Caco-2 (cell line): ENCODE measurements at regions not wholly inside any gene's neighbourhood (a gene's known extent, or its start where the extent isn't known, plus 50 kb on each side); places are given as distances from the start of the nearest gene placed in this dataset.

Source experiments
- BruUV-seq: library from RNA; stranded (reverse); fragments of 400-500 nt; replicated peaks from 2 replicates; lab custom pipeline; 2021; lab: Mats Ljungman, UMichigan
- CTCF ChIA-PET: fragments of 300-600 bp; sonication (Branson Sonifier 250); formaldehyde crosslinking; loops from one replicate; lab custom pipeline; 2022; ENCODE audit warnings: antibody characterized with exemption; lab: Charles Lee
- POLR2A ChIA-PET: fragments of 300-600 bp; sonication (Branson Sonifier 250); formaldehyde crosslinking; loops from one replicate; lab custom pipeline; 2022; ENCODE audit warnings: antibody characterized with exemption; lab: Charles Lee
- DNase-seq, 2 experiments: peaks; one replicate each; pipeline versions ENCODE4 v3.0.0 to v3.0.0-alpha.2; 2020 to 2022
- H3K27me3 ChIP-seq: replicated peaks from 2 replicates; pipeline ENCODE4 v1.6.0; 2011; ENCODE audit warnings: low read length; ENCODE audit not compliant: control insufficient read depth, insufficient read depth
- H3K36me3 ChIP-seq: 2 replicates; pipeline ENCODE4 v1.5.1; 2011; ENCODE audit warnings: low read length; ENCODE audit not compliant: control insufficient read depth, insufficient read depth
- H3K4me1 ChIP-seq: fragments of 250-450 bp; sonication (Bioruptor Pico); 2 replicates; pipeline ENCODE4 v1.5.1; 2020; ENCODE audit warnings: mild to moderate bottlenecking
- H3K4me3 ChIP-seq: 2 replicates; pipeline ENCODE4 v1.5.1; 2011; ENCODE audit warnings: low read depth, mild to moderate bottlenecking, control low read depth, low read length
- H3K9me3 ChIP-seq: fragments of 250-450 bp; sonication (Bioruptor Pico); 2 replicates; pipeline ENCODE4 v1.5.1; 2020; ENCODE audit warnings: mild to moderate bottlenecking, moderate library complexity
- H3K27ac Mint-ChIP-seq: one replicate; pipeline ENCODE4 v1.8.0; 2022; ENCODE audit warnings: mixed read lengths; ENCODE audit not compliant: unreplicated experiment
- H3K27me3 Mint-ChIP-seq: one replicate; pipeline ENCODE4 v1.8.0; 2022; ENCODE audit warnings: mixed read lengths; ENCODE audit not compliant: insufficient read depth, unreplicated experiment
- H3K36me3 Mint-ChIP-seq: one replicate; pipeline ENCODE4 v1.8.0; 2022; ENCODE audit warnings: mild to moderate bottlenecking, mixed read lengths; ENCODE audit not compliant: insufficient read depth, unreplicated experiment
- H3K4me1 Mint-ChIP-seq: one replicate; pipeline ENCODE4 v1.8.0; 2022; ENCODE audit warnings: low read depth, mixed read lengths; ENCODE audit not compliant: unreplicated experiment
- H3K4me3 Mint-ChIP-seq: one replicate; pipeline ENCODE4 v1.8.0; 2022; ENCODE audit warnings: mild to moderate bottlenecking, moderate library complexity, mixed read lengths; ENCODE audit not compliant: unreplicated experiment
- H3K9me3 Mint-ChIP-seq: one replicate; pipeline ENCODE4 v1.8.0; 2022; ENCODE audit warnings: mixed read lengths; ENCODE audit not compliant: unreplicated experiment
- intact Hi-C: fragments of 100-400 bp; cut with micrococcal nuclease; formaldehyde crosslinking; loops from one replicate; pipeline ENCODE4 v1.10.0; 2022; ENCODE audit not compliant: unreplicated experiment
- TF ChIP-seq, protein P1 (sequence below), 2 experiments: fragments of 200-600 bp in 1 of 2; IDR thresholded peaks; 1 replicate in 1 of 2; 2 replicates in 1 of 2; pipeline versions ENCODE4 v1.5.1 to v1.8.0; 2011 to 2022; ENCODE audit warnings: antibody characterized with exemption in 1 of 2, control low read depth in 1 of 2, inconsistent platforms in 1 of 2, low read depth in 1 of 2, low read length in 1 of 2, mild to moderate bottlenecking in 1 of 2, moderate library complexity in 1 of 2; ENCODE audit not compliant: insufficient read depth in 1 of 2, severe bottlenecking in 1 of 2, unreplicated experiment in 1 of 2

DNA sequence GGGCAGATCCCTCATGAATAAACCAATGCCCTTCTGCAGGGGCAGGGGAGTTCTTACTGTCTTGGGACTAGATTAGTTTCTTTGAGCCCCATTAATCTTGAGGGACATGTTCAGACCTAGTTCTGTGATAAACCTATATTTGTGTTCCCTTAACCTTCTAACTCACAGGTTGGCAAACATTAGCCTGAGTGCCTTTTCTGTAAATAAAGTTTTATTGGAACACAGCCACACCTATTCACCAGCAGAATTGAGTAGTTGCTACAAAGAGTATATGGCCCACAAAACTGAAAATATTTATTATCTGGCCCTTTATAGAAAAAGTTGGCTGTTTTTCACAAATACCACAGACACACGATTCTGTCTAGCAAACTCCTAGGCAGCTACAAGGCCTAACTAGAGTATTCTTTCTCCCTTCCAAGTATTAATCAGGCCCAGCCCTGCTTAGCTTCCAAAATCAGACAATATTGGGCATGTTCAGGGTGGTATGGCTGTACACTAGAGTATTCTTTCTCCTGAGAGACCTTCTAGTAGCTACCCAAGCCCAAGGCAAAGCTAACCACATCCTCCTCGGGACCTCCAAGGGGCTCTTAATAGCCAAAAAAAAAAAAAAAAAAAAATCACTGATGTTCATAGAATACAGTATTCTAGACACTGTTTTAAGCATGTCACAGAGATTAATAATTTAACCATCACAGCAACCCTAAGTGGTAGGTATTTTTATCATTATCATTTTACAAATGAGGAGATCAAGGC, 199.3 kb upstream of the PWP1 start:
- Histone ChIP-seq H3K36me3 (no peaks in the 10 kb centered on the region), H3K27me3 (no peaks in the 10 kb centered on the region; the same call in 1 of the 2 replicates), H3K4me3 (no peak overlapping the region), H3K4me1 (no peaks in the 10 kb centered on the region), H3K9me3 (no peaks in the 10 kb centered on the region)
- no peaks in the 10 kb centered on the region for H3K9me3 Mint-ChIP-seq
- intact Hi-C loops, result no loop called here
- no peak overlapping the region for H3K27ac Mint-ChIP-seq
- no TSS peak for BruUV-seq
- no peak overlapping the region for H3K4me3 Mint-ChIP-seq
- TF ChIP-seq, protein P1, sequence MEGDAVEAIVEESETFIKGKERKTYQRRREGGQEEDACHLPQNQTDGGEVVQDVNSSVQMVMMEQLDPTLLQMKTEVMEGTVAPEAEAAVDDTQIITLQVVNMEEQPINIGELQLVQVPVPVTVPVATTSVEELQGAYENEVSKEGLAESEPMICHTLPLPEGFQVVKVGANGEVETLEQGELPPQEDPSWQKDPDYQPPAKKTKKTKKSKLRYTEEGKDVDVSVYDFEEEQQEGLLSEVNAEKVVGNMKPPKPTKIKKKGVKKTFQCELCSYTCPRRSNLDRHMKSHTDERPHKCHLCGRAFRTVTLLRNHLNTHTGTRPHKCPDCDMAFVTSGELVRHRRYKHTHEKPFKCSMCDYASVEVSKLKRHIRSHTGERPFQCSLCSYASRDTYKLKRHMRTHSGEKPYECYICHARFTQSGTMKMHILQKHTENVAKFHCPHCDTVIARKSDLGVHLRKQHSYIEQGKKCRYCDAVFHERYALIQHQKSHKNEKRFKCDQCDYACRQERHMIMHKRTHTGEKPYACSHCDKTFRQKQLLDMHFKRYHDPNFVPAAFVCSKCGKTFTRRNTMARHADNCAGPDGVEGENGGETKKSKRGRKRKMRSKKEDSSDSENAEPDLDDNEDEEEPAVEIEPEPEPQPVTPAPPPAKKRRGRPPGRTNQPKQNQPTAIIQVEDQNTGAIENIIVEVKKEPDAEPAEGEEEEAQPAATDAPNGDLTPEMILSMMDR (IDR thresholded peaks at IDR 0.05; ENCODE audit: insufficient read depth in 1 of 2, low read depth in 1 of 2, low read length in 1 of 2, severe bottlenecking in 1 of 2, unreplicated experiment in 1 of 2), result no peak
- peaks cover 20% of the 10 kb centered on the region for H3K27me3 Mint-ChIP-seq
- H3K36me3 Mint-ChIP-seq, result no peaks in the 10 kb centered on the region
- ChIA-PET POLR2A (no interaction called here), CTCF (interaction anchor here (0.6 kb wide), 1 partner anchor 662 kb away, joined by 8 read pairs; no protein-coding TSS in a partner anchor)
- no peak for DNase-seq
- no peaks in the 10 kb centered on the region for H3K4me1 Mint-ChIP-seq

DNA sequence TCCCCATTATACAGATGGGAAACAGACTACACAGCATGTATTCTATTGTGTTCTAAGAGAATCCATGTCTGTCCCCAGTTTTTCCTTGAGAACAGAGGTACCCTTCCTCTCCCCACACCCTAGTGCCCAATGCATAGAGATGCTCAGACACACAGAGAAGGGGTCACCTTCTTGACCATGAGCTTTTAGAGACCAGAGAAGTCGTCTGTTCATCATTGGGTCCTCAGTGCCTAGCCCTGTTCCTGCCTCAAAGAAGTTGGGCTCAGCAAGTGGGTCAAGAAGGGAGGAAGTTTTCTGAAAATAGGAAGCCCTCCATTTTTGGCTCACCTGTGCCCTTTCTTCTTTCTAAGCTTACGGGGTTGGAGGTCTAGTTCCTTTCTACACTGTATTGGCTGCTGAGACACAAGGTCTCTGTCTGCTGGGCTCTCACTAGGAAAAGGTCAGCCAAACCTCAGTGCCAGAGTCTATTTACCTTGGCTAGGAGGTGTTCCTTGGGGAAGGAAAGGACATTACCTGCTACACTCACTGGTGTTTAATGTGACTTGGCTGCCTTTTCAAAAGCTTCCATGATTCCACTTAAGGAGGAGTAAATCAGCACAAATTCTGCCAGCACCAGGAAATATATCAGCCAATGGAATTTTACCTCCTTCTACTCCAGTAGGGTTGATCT, 198.5 kb upstream of the PWP1 start:
- Mint-ChIP-seq H3K4me1 (no peaks in the 10 kb centered on the region), H3K27ac (no peak overlapping the region), H3K4me3 (no peak overlapping the region), H3K9me3 (no peaks in the 10 kb centered on the region), H3K27me3 (peaks cover 19% of the 10 kb centered on the region), H3K36me3 (no peaks in the 10 kb centered on the region)
- Histone ChIP-seq H3K4me1 (no peaks in the 10 kb centered on the region), H3K4me3 (no peak overlapping the region), H3K27me3 (no peaks in the 10 kb centered on the region; the same call in 1 of the 2 replicates), H3K36me3 (no peaks in the 10 kb centered on the region), H3K9me3 (no peaks in the 10 kb centered on the region)
- TF ChIP-seq, protein P1 (IDR thresholded peaks at IDR 0.05; ENCODE audit: insufficient read depth in 1 of 2, low read depth in 1 of 2, low read length in 1 of 2, severe bottlenecking in 1 of 2, unreplicated experiment in 1 of 2), result no peak
- intact Hi-C loops, result no loop called here
- DNase-seq, result no peak
- ChIA-PET POLR2A (no interaction called here), CTCF (no interaction called here)
- no TSS peak for BruUV-seq

DNA sequence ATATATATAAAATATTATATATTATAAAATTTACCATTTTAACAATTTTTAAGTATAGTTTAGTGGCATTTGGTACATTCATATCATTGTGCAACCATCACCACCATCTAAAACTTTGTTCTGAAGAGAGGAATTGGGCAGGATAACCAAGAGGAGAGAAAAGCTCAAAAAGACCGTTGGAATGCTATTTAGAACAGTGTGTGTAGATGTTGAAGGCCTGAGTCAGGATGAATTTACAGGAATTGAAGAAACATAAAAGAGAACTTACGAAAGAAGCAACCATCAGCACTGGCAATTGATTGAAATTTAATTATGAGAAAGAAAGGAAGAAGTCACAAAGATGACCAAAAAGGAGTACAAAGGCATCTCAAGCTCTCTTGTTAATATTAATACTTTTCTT, 196.9 kb upstream of the PWP1 start:
- ChIA-PET POLR2A (no interaction called here), CTCF (no interaction called here)
- DNase-seq, result no peak
- Histone ChIP-seq H3K4me3 (no peak overlapping the region), H3K36me3 (no peaks in the 10 kb centered on the region), H3K4me1 (no peaks in the 10 kb centered on the region), H3K9me3 (no peaks in the 10 kb centered on the region), H3K27me3 (no peaks in the 10 kb centered on the region; the same call in 1 of the 2 replicates)
- Mint-ChIP-seq H3K36me3 (no peaks in the 10 kb centered on the region), H3K27ac (no peak overlapping the region), H3K4me3 (no peak overlapping the region), H3K4me1 (no peaks in the 10 kb centered on the region), H3K27me3 (peaks cover 13% of the 10 kb centered on the region), H3K9me3 (no peaks in the 10 kb centered on the region)
- intact Hi-C loops, result no loop called here
- BruUV-seq, result no TSS peak
- TF ChIP-seq, protein P1 (IDR thresholded peaks at IDR 0.05; ENCODE audit: insufficient read depth in 1 of 2, low read depth in 1 of 2, low read length in 1 of 2, severe bottlenecking in 1 of 2, unreplicated experiment in 1 of 2), result no peak
